ENCODE measurements at regions not wholly inside any gene's neighbourhood (a gene's known extent, or its start where the extent isn't known, plus 50 kb on each side); places are given as distances from the start of the nearest gene placed in this dataset.

GRCh38 chr12:58803908-58804307 lies 116.4 kb downstream of the LRIG3 start:
- Mint-ChIP-seq H3K4me3 (ENCODE audit: unreplicated experiment) (no peak overlapping the region), H3K4me1 (ENCODE audit: insufficient read depth, unreplicated experiment) (peaks cover 7% of the 10 kb centered on the region), H3K9me3 (ENCODE audit: unreplicated experiment) (no peaks in the 10 kb centered on the region), H3K27ac (ENCODE audit: low read depth, unreplicated experiment) (no peak overlapping the region), H3K36me3 (ENCODE audit: insufficient read depth, unreplicated experiment) (no peaks in the 10 kb centered on the region), H3K27me3 (ENCODE audit: insufficient read depth, unreplicated experiment) (no peaks in the 10 kb centered on the region)
- peak; percentile 81 for DNase-seq (ENCODE audit: unreplicated experiment)
- BruUV-seq (replicated peaks) = no TSS peak
- TF ChIP-seq CTCF (IDR thresholded peaks at IDR 0.05; ENCODE audit: unreplicated experiment) = no peak
- CTCF ChIA-PET = interaction anchor here (0.6 kb wide), 2 partner anchors 85 to 1562 kb away, joined by 3 read pairs; no protein-coding TSS in a partner anchor
- intact Hi-C loops (cut with micrococcal nuclease) = no loop called here
- POLR2A ChIA-PET = interaction anchor here (0.9 kb wide), 1 partner anchor 198 kb away, joined by 3 read pairs; no protein-coding TSS in a partner anchor

GRCh38 chr12:58804749-58805148 lies 115.6 kb downstream of the LRIG3 start:
- no TSS peak for BruUV-seq (replicated peaks)
- no peaks in the 10 kb centered on the region for H3K27me3 Mint-ChIP-seq (ENCODE audit: insufficient read depth, unreplicated experiment)
- H3K36me3 Mint-ChIP-seq (ENCODE audit: insufficient read depth, unreplicated experiment) = no peaks in the 10 kb centered on the region
- H3K27ac Mint-ChIP-seq (ENCODE audit: low read depth, unreplicated experiment) = no peak overlapping the region
- peak; percentile 24 for DNase-seq (ENCODE audit: unreplicated experiment)
- ChIA-PET CTCF (interaction anchor here (0.5 to 0.6 kb wide), 2 partner anchors 33 to 280 kb away, joined by 3 read pairs; no protein-coding TSS in a partner anchor), POLR2A (no interaction called here)
- peak; percentile 16 for TF ChIP-seq CTCF (IDR thresholded peaks at IDR 0.05; ENCODE audit: unreplicated experiment)
- H3K4me3 Mint-ChIP-seq (ENCODE audit: unreplicated experiment) = no peak overlapping the region
- peaks cover 7% of the 10 kb centered on the region for H3K4me1 Mint-ChIP-seq (ENCODE audit: insufficient read depth, unreplicated experiment)
- intact Hi-C loops (cut with micrococcal nuclease) = no loop called here
- H3K9me3 Mint-ChIP-seq (ENCODE audit: unreplicated experiment) = no peaks in the 10 kb centered on the region

- intact Hi-C loops (cut with micrococcal nuclease) = no loop called here
- BruUV-seq (replicated peaks) = no TSS peak
- no peaks in the 10 kb centered on the region for H3K27me3 Mint-ChIP-seq (ENCODE audit: insufficient read depth, unreplicated experiment)
- CTCF ChIA-PET = no interaction called here
- no peak for TF ChIP-seq CTCF (IDR thresholded peaks at IDR 0.05; ENCODE audit: unreplicated experiment)
- H3K9me3 Mint-ChIP-seq (ENCODE audit: unreplicated experiment) = no peaks in the 10 kb centered on the region
- no peaks in the 10 kb centered on the region for H3K36me3 Mint-ChIP-seq (ENCODE audit: insufficient read depth, unreplicated experiment)
- no peak overlapping the region for H3K4me3 Mint-ChIP-seq (ENCODE audit: unreplicated experiment)
- H3K4me1 Mint-ChIP-seq (ENCODE audit: insufficient read depth, unreplicated experiment) = peaks cover under 1% of the 10 kb centered on the region
- POLR2A ChIA-PET = no interaction called here
- no peak overlapping the region for H3K27ac Mint-ChIP-seq (ENCODE audit: low read depth, unreplicated experiment)
- no peak for DNase-seq (ENCODE audit: unreplicated experiment)
These were observed 111.2 kb downstream of the LRIG3 start for GRCh38 chr12:58809064-58809607.

GRCh38 chr12:58811346-58811745 lies 109.0 kb downstream of the LRIG3 start:
- Mint-ChIP-seq H3K9me3 (ENCODE audit: unreplicated experiment) (no peaks in the 10 kb centered on the region), H3K36me3 (ENCODE audit: insufficient read depth, unreplicated experiment) (peaks cover 6% of the 10 kb centered on the region), H3K4me1 (ENCODE audit: insufficient read depth, unreplicated experiment) (no peaks in the 10 kb centered on the region), H3K27ac (ENCODE audit: low read depth, unreplicated experiment) (no peak overlapping the region), H3K27me3 (ENCODE audit: insufficient read depth, unreplicated experiment) (no peaks in the 10 kb centered on the region), H3K4me3 (ENCODE audit: unreplicated experiment) (no peak overlapping the region)
- POLR2A ChIA-PET = no interaction called here
- CTCF ChIA-PET = interaction anchor here (0.6 to 0.9 kb wide), 2 partner anchors 41 to 820 kb away, joined by 3 to 4 read pairs; no protein-coding TSS in a partner anchor
- TF ChIP-seq CTCF (IDR thresholded peaks at IDR 0.05; ENCODE audit: unreplicated experiment) = no peak
- BruUV-seq (replicated peaks) = no TSS peak
- DNase-seq (ENCODE audit: unreplicated experiment) = no peak
- intact Hi-C loops (cut with micrococcal nuclease) = no loop called here

All from MCF 10A (cell line).